Osteocyte (in vitro differentiated cells): ENCODE measurements at regions not wholly inside any gene's neighbourhood (a gene's known extent, or its start where the extent isn't known, plus 50 kb on each side); places are given as distances from the start of the nearest gene placed in this dataset.

Experiments used
- DNase-seq: peaks from one replicate; pipeline ENCODE4 v3.0.0; 2021; ENCODE audit warnings: mixed read lengths; ENCODE audit not compliant: unreplicated experiment; ENCODE audit errors: extremely low spot score
- H3K27ac Mint-ChIP-seq: one replicate; pipeline ENCODE4 v1.8.0; 2021; ENCODE audit warnings: mild to moderate bottlenecking, mixed read lengths; ENCODE audit not compliant: unreplicated experiment
- H3K27me3 Mint-ChIP-seq: one replicate; pipeline ENCODE4 v1.8.0; 2021; ENCODE audit warnings: mixed read lengths; ENCODE audit not compliant: unreplicated experiment
- H3K36me3 Mint-ChIP-seq: one replicate; pipeline ENCODE4 v1.8.0; 2021; ENCODE audit warnings: mixed read lengths; ENCODE audit not compliant: unreplicated experiment
- H3K4me1 Mint-ChIP-seq: one replicate; pipeline ENCODE4 v1.8.0; 2021; ENCODE audit warnings: mixed read lengths; ENCODE audit not compliant: unreplicated experiment
- H3K4me3 Mint-ChIP-seq: one replicate; pipeline ENCODE4 v1.8.0; 2021; ENCODE audit warnings: mild to moderate bottlenecking, moderate library complexity, mixed read lengths; ENCODE audit not compliant: unreplicated experiment
- H3K9me3 Mint-ChIP-seq: one replicate; pipeline ENCODE4 v1.8.0; 2021; ENCODE audit warnings: mixed read lengths; ENCODE audit not compliant: unreplicated experiment
- CTCF ChIP-seq: fragments of 200-600 bp; sonication (generic); IDR thresholded peaks from 2 replicates; pipeline ENCODE4 v1.5.0; 2021; ENCODE audit warnings: antibody characterized with exemption, mild to moderate bottlenecking, moderate library complexity

- peaks cover 2% of the 10 kb centered on the region for H3K36me3 Mint-ChIP-seq
- no peak overlapping the region for H3K4me3 Mint-ChIP-seq
- H3K9me3 Mint-ChIP-seq: no peaks in the 10 kb centered on the region
- no peak for TF ChIP-seq CTCF
- no peak for DNase-seq
- H3K27me3 Mint-ChIP-seq: no peaks in the 10 kb centered on the region
- no peak overlapping the region for H3K27ac Mint-ChIP-seq
- peaks cover under 1% of the 10 kb centered on the region for H3K4me1 Mint-ChIP-seq
Observed at GRCh38 chr10:21270976-21271375, 254.5 kb downstream of the SKIDA1 start.

- Mint-ChIP-seq H3K4me3 (no peak overlapping the region), H3K4me1 (peaks cover 8% of the 10 kb centered on the region), H3K9me3 (no peaks in the 10 kb centered on the region), H3K27me3 (no peaks in the 10 kb centered on the region), H3K27ac (no peak overlapping the region), H3K36me3 (peaks cover 2% of the 10 kb centered on the region)
- TF ChIP-seq CTCF: no peak
- DNase-seq: no peak
Observed at GRCh38 chr10:21269289-21269688, 256.2 kb downstream of the SKIDA1 start.

- H3K9me3 Mint-ChIP-seq: no peaks in the 10 kb centered on the region
- no peak overlapping the region for H3K4me3 Mint-ChIP-seq
- H3K27me3 Mint-ChIP-seq: no peaks in the 10 kb centered on the region
- H3K4me1 Mint-ChIP-seq: peaks cover 8% of the 10 kb centered on the region
- H3K36me3 Mint-ChIP-seq: no peaks in the 10 kb centered on the region
- no peak for DNase-seq
- no peak overlapping the region for H3K27ac Mint-ChIP-seq
- no peak for TF ChIP-seq CTCF
Observed at GRCh38 chr10:21265622-21266021, 259.9 kb downstream of the SKIDA1 start.

- Mint-ChIP-seq H3K27me3 (no peaks in the 10 kb centered on the region), H3K4me3 (no peak overlapping the region), H3K9me3 (no peaks in the 10 kb centered on the region), H3K4me1 (peaks cover 8% of the 10 kb centered on the region), H3K36me3 (no peaks in the 10 kb centered on the region), H3K27ac (no peak overlapping the region)
- DNase-seq: no peak
- no peak for TF ChIP-seq CTCF
Observed at GRCh38 chr10:21264271-21264670, 261.2 kb downstream of the SKIDA1 start.

- H3K27me3 Mint-ChIP-seq: no peaks in the 10 kb centered on the region
- no peak overlapping the region for H3K27ac Mint-ChIP-seq
- H3K4me3 Mint-ChIP-seq: no peak overlapping the region
- H3K9me3 Mint-ChIP-seq: no peaks in the 10 kb centered on the region
- H3K4me1 Mint-ChIP-seq: peaks cover 8% of the 10 kb centered on the region
- TF ChIP-seq CTCF: no peak
- no peak for DNase-seq
- H3K36me3 Mint-ChIP-seq: no peaks in the 10 kb centered on the region
Observed at GRCh38 chr10:21263839-21264238, 261.6 kb downstream of the SKIDA1 start.
